ENCODE measurements at regions not wholly inside any gene's neighbourhood (a gene's known extent, or its start where the extent isn't known, plus 50 kb on each side); places are given as distances from the start of the nearest gene placed in this dataset.

DNA sequence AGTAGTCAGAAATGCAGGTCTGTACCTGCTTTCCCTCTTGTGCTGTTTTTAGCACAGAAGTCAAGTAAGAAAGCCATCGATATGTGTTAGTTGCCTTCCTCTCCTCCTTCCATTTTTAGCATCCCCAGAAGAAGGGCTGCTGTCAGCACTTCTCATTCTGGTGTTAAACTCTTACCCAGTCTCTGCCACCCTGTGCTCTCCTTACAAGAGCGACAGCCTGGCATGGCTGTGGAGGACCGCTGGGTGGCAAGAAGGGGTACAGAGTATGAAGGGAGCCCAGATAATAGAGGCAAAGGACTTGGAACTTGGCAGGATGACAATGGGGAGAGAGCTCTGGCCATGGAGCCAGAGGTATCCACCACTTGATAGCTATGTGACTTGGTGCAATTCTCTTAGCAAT lies 103.5 kb downstream of the RPS24 start:
- TF ChIP-seq CTCF (IDR thresholded peaks at IDR 0.05) (no peak), POLR2A (IDR thresholded peaks at IDR 0.05) (no peak)

Measured in testis (tissue), 2 donors.